H9 (cell line): ENCODE measurements at regions not wholly inside any gene's neighbourhood (a gene's known extent, or its start where the extent isn't known, plus 50 kb on each side); places are given as distances from the start of the nearest gene placed in this dataset.

Source experiments
- DNase-seq: peaks from one replicate; pipeline ENCODE4 v3.0.0-alpha.2; 2017
- H2AFZ ChIP-seq: one replicate; pipeline ENCODE4 v1.6.1; 2013; ENCODE audit warnings: mild to moderate bottlenecking, low read length, control low read depth, moderate library complexity
- H2AK5ac ChIP-seq: 2 replicates; pipeline ENCODE4 v1.6.1; 2013; ENCODE audit warnings: low read length, control low read depth, mixed read lengths; ENCODE audit not compliant: insufficient read length
- H2BK120ac ChIP-seq: one replicate; pipeline ENCODE4 v1.6.1; 2013; ENCODE audit warnings: low read depth, mild to moderate bottlenecking, low read length, control low read depth, inconsistent platforms; ENCODE audit not compliant: poor library complexity, severe bottlenecking
- H2BK12ac ChIP-seq: 2 replicates; pipeline ENCODE4 v1.6.1; 2013; ENCODE audit warnings: low read length, control low read depth, mixed read lengths, low read depth; ENCODE audit not compliant: insufficient read length
- H2BK15ac ChIP-seq: 2 replicates; pipeline ENCODE4 v1.6.1; 2013; ENCODE audit warnings: low read depth, low read length, control low read depth
- H2BK20ac ChIP-seq: one replicate; pipeline ENCODE4 v1.6.1; 2013; ENCODE audit warnings: low read depth, mild to moderate bottlenecking, low read length, control low read depth, inconsistent platforms; ENCODE audit not compliant: poor library complexity, severe bottlenecking
- H2BK5ac ChIP-seq: 2 replicates; pipeline ENCODE4 v1.6.1; 2013; ENCODE audit warnings: low read length, control low read depth, mixed read lengths; ENCODE audit not compliant: insufficient read length
- H3K14ac ChIP-seq: 2 replicates; pipeline ENCODE4 v1.6.1; 2013; ENCODE audit warnings: low read length, control low read depth; ENCODE audit not compliant: insufficient read depth
- H3K18ac ChIP-seq: 2 replicates; pipeline ENCODE4 v1.6.1; 2013; ENCODE audit warnings: low read depth, mild to moderate bottlenecking, mixed read lengths, low read length, control low read depth; ENCODE audit not compliant: insufficient read length
- H3K23ac ChIP-seq: 2 replicates; pipeline ENCODE4 v1.6.1; 2013; ENCODE audit warnings: low read length, control low read depth, mixed read lengths, low read depth; ENCODE audit not compliant: insufficient read length
- H3K23me2 ChIP-seq: 2 replicates; pipeline ENCODE4 v1.6.1; 2013; ENCODE audit warnings: low read depth, mild to moderate bottlenecking, mixed read lengths, low read length, control low read depth; ENCODE audit not compliant: insufficient read length, poor library complexity, severe bottlenecking
- H3K27ac ChIP-seq: 2 replicates; pipeline ENCODE4 v1.5.1; 2013; ENCODE audit warnings: low read length, control low read depth, mixed read lengths, low read depth; ENCODE audit not compliant: insufficient read length
- H3K27me3 ChIP-seq: 2 replicates; pipeline ENCODE4 v1.6.1; 2013; ENCODE audit warnings: low read length, control low read depth, inconsistent platforms; ENCODE audit not compliant: insufficient read depth
- H3K4ac ChIP-seq: 2 replicates; pipeline ENCODE4 v1.6.1; 2013; ENCODE audit warnings: low read depth, mild to moderate bottlenecking, control low read depth, inconsistent platforms, low read length, moderate library complexity
- H3K4me1 ChIP-seq: 2 replicates; pipeline ENCODE4 v1.6.1; 2013; ENCODE audit warnings: low read length, control low read depth, inconsistent platforms; ENCODE audit not compliant: insufficient read depth
- H3K4me2 ChIP-seq: 2 replicates; pipeline ENCODE4 v1.6.1; 2013; ENCODE audit warnings: low read length, control low read depth, mixed read lengths; ENCODE audit not compliant: insufficient read length, insufficient read depth
- H3K56ac ChIP-seq: 2 replicates; pipeline ENCODE4 v1.6.1; 2013; ENCODE audit warnings: low read depth, mild to moderate bottlenecking, mixed read lengths, low read length, control low read depth; ENCODE audit not compliant: insufficient read length
- H3K79me1 ChIP-seq: 2 replicates; pipeline ENCODE4 v1.6.1; 2013; ENCODE audit warnings: low read depth, mild to moderate bottlenecking, moderate library complexity, low read length, control low read depth, inconsistent platforms; ENCODE audit not compliant: insufficient read depth, poor library complexity, severe bottlenecking
- H3K79me2 ChIP-seq: 2 replicates; pipeline ENCODE4 v1.6.1; 2013; ENCODE audit warnings: low read length, control low read depth, inconsistent platforms; ENCODE audit not compliant: insufficient read depth
- H3K9ac ChIP-seq: 2 replicates; pipeline ENCODE4 v1.6.1; 2013; ENCODE audit warnings: low read length, control low read depth, mixed read lengths; ENCODE audit not compliant: insufficient read length; ENCODE audit errors: extremely low read depth
- H3K9me3 ChIP-seq: one replicate; pipeline ENCODE4 v1.6.1; 2013; ENCODE audit warnings: low read depth, low read length, inconsistent platforms; ENCODE audit not compliant: control insufficient read depth
- H3T11ph ChIP-seq: one replicate; pipeline ENCODE4 v1.6.1; 2013; ENCODE audit warnings: mild to moderate bottlenecking, low read length, control low read depth, inconsistent platforms
- H4K20me1 ChIP-seq: one replicate; pipeline ENCODE4 v1.6.1; 2013; ENCODE audit not compliant: control insufficient read depth, insufficient read length, insufficient read depth
- H4K5ac ChIP-seq: 2 replicates; pipeline ENCODE4 v1.6.1; 2013; ENCODE audit warnings: low read depth, mild to moderate bottlenecking, mixed read lengths, low read length, control low read depth; ENCODE audit not compliant: insufficient read length
- H4K8ac ChIP-seq: replicated peaks from 2 replicates; pipeline ENCODE4 v1.6.1; 2013; ENCODE audit warnings: low read length, control low read depth, mixed read lengths, low read depth; ENCODE audit not compliant: insufficient read length
- H4K91ac ChIP-seq: 2 replicates; pipeline ENCODE4 v1.6.1; 2013; ENCODE audit warnings: low read depth, mild to moderate bottlenecking, moderate library complexity, mixed read lengths, low read length, control low read depth; ENCODE audit not compliant: insufficient read length
- H3K27ac Mint-ChIP-seq, 3 experiments: 2 replicates in 2 of 3; 3 replicates in 1 of 3; pipeline ENCODE4 v1.8.0; 2020 to 2021; ENCODE audit warnings: mixed read lengths in 3 of 3, mild to moderate bottlenecking in 1 of 3, moderate library complexity in 1 of 3
- H3K27me3 Mint-ChIP-seq: 2 replicates; pipeline ENCODE4 v1.8.0; 2021; ENCODE audit warnings: low read depth, mild to moderate bottlenecking, moderate library complexity, mixed read lengths
- H3K36me3 Mint-ChIP-seq, 3 experiments: 2 replicates in 2 of 3; 3 replicates in 1 of 3; pipeline ENCODE4 v1.8.0; 2020 to 2021; ENCODE audit warnings: low read depth in 3 of 3, mixed read lengths in 3 of 3; ENCODE audit not compliant: insufficient read depth in 1 of 3
- H3K4me1 Mint-ChIP-seq, 2 experiments: 2 replicates each; pipeline ENCODE4 v1.8.0; 2020; ENCODE audit warnings: mixed read lengths in 2 of 2
- H3K4me3 Mint-ChIP-seq, 2 experiments: 2 replicates in 1 of 2; 3 replicates in 1 of 2; pipeline ENCODE4 v1.8.0; 2020 to 2021; ENCODE audit warnings: mild to moderate bottlenecking in 2 of 2, mixed read lengths in 2 of 2, moderate library complexity in 1 of 2
- H3K9me3 Mint-ChIP-seq, 2 experiments: 2 replicates in 1 of 2; 3 replicates in 1 of 2; pipeline ENCODE4 v1.8.0; 2020; ENCODE audit warnings: mild to moderate bottlenecking in 2 of 2, mixed read lengths in 2 of 2, moderate library complexity in 1 of 2
- WGBS: extraction: QIAGEN DNeasy Blood & Tissue Kit; methylation state at CpG from one replicate; pipeline ENCODE4 v1.1.7; 2013; ENCODE audit warnings: missing lambda C conversion rate, low lambda C conversion rate, mixed read lengths; ENCODE audit not compliant: insufficient read length; ENCODE audit errors: extremely low coverage; 5-methylcytosine and 5-hydroxymethylcytosine counted together
- TF ChIP-seq, protein P1 (sequence below): fragments of 200-600 bp; sonication (generic); conservative IDR thresholded peaks from 3 replicates; pipeline ENCODE4 v1.8.0; 2021; ENCODE audit warnings: antibody characterized with exemption, mild to moderate bottlenecking

DNA sequence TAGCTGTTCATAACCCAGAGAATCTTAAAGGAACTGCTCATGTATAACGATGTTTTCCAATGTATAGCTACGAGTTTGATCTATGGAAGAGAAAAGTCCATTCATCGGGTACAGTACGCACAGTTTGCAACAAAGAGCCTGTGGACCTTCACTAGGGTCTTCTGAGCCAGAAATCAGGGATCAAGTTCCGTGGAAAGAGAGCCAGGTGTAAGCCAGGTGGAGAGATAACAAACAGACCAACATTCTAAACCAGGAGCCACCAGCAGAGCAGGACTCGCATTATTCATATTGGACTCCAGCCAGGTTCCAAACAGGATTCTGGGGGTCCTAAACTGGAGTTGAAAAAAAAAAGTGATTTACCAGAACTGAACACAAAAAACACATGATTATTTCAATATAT is 505.4 kb upstream of the C16orf82 start:
- Histone ChIP-seq H3K79me2 (no peaks in the 10 kb centered on the region), H3K4me2 (no peak overlapping the region), H3K9me3 (no peaks in the 10 kb centered on the region), H4K20me1 (no peaks in the 10 kb centered on the region), H3K27me3 (no peaks in the 10 kb centered on the region), H3T11ph (no peak overlapping the region), H2BK5ac (no peak overlapping the region), H4K8ac (no peak overlapping the region), H4K91ac (no peak overlapping the region), H3K23ac (no peak overlapping the region), H3K27ac (no peak overlapping the region), H2BK15ac (no peak overlapping the region), H2BK12ac (no peak overlapping the region), H3K4ac (no peak overlapping the region), H3K23me2 (no peaks in the 10 kb centered on the region), H3K18ac (no peak overlapping the region), H2AK5ac (no peak overlapping the region), H2BK120ac (no peak overlapping the region), H3K79me1 (no peaks in the 10 kb centered on the region), H3K9ac (no peak overlapping the region), H3K4me1 (no peaks in the 10 kb centered on the region), H2BK20ac (no peak overlapping the region), H4K5ac (no peak overlapping the region), H2AFZ (no peak overlapping the region), H3K14ac (no peak overlapping the region), H3K56ac (no peak overlapping the region)
- H3K27ac Mint-ChIP-seq = no peak overlapping the region
- H3K4me3 Mint-ChIP-seq = no peak overlapping the region
- peaks cover 2 to 3% of the 10 kb centered on the region in 2 experiments; a peak in 3 of 4 replicates for H3K4me1 Mint-ChIP-seq
- no CpG with 5 or more reads among the region's 6 CpGs for WGBS
- TF ChIP-seq, protein P1, sequence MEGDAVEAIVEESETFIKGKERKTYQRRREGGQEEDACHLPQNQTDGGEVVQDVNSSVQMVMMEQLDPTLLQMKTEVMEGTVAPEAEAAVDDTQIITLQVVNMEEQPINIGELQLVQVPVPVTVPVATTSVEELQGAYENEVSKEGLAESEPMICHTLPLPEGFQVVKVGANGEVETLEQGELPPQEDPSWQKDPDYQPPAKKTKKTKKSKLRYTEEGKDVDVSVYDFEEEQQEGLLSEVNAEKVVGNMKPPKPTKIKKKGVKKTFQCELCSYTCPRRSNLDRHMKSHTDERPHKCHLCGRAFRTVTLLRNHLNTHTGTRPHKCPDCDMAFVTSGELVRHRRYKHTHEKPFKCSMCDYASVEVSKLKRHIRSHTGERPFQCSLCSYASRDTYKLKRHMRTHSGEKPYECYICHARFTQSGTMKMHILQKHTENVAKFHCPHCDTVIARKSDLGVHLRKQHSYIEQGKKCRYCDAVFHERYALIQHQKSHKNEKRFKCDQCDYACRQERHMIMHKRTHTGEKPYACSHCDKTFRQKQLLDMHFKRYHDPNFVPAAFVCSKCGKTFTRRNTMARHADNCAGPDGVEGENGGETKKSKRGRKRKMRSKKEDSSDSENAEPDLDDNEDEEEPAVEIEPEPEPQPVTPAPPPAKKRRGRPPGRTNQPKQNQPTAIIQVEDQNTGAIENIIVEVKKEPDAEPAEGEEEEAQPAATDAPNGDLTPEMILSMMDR = no peak
- H3K36me3 Mint-ChIP-seq = no peaks in the 10 kb centered on the region
- peaks cover 3% of the 10 kb centered on the region for H3K27me3 Mint-ChIP-seq
- DNase-seq = no peak
- H3K9me3 Mint-ChIP-seq = no peaks in the 10 kb centered on the region; a peak in 2 of 5 replicates
